ENCODE measurements at regions not wholly inside any gene's neighbourhood (a gene's known extent, or its start where the extent isn't known, plus 50 kb on each side); places are given as distances from the start of the nearest gene placed in this dataset.
"Not testable (repeated sequence)": the region's sequence is repeated elsewhere in the genome, so short reads cannot be mapped to it uniquely, and the experiment has no call there.

DNA sequence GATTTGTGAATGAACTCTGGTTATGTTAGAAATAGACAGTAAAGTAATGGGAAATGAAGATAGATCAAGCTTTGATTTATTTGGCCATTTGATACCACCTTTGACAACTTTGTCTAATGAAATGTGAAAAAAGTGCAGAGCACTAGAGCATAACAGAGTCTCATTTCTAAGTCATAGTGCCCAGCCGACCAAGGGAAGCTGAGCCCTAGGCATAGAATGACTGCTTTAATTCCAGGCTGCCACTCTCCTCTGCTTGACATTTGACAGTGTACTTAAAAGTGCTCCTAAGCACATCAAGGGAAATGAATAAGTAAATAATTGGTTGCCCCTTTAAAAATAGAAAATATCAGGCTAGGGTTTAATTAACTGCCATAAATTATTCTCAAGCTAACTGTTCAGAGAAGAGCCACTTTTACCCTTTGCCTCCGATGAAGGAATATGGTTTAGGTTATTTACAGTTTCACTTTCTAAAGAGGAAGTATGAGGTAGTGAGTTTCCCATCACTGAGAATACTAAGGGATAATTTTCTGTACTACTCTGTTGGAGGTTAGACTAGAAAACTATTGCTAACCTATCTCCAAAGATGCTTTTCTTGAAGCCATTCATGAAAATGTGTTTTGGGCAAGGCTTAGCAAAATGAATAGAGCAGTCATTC, 591.6 kb downstream of the REEP3 start:
- no peak for DNase-seq
- POLR2A ChIA-PET = no interaction called here
- peak overlapping the region; percentile 25 for H3K4me3 Mint-ChIP-seq
- no peaks in the 10 kb centered on the region for H3K9me3 Mint-ChIP-seq
- no peaks in the 10 kb centered on the region for H3K36me3 Mint-ChIP-seq (ENCODE audit: low read depth)
- no peaks in the 10 kb centered on the region for H3K4me1 Mint-ChIP-seq
- CTCF ChIA-PET = no interaction called here
- no peak overlapping the region for H3K27ac Mint-ChIP-seq
- H3K27me3 Mint-ChIP-seq = no peaks in the 10 kb centered on the region

DNA sequence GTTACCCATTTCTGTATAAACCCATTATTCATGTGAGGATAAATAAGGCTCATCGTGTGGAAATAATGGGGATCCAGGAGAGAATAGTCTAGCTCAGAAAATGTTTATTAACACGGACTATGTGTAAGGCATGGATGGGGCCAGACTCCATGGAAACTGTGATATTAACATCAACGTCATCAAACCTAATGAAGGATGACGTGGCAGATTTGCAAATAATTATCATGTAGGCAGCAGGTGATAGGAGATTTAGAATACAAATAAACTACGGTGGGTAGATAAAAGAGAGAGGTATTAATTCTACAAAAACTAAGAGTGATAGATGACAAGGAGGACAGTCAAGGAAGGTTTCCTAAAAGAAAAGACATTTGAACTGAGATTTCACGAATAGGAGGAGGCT, 592.2 kb downstream of the REEP3 start:
- no peak for DNase-seq
- Mint-ChIP-seq H3K27ac (no peak overlapping the region), H3K4me3 (no peak overlapping the region), H3K4me1 (no peaks in the 10 kb centered on the region), H3K36me3 (ENCODE audit: low read depth) (no peaks in the 10 kb centered on the region), H3K9me3 (no peaks in the 10 kb centered on the region), H3K27me3 (no peaks in the 10 kb centered on the region)
- CTCF ChIA-PET = no interaction called here
- POLR2A ChIA-PET = no interaction called here

DNA sequence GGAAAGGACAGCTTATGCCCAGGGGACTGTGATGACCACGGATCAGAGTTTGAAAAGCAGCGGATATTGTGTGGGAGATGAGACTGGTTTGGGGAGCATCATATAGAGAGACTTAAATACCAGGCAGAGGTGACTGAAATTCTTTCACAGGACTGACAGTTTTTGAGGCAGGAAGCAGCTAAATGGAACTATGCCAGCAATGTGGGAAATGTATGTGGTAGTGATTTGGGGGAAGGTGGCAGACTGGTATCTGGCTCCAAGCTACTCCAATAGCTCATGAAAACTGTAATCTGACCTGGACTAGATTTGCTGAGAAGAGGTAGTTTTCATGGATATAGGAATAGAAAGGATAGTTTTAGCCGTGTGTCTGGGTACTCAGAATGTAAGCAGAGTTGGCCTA, 592.6 kb downstream of the REEP3 start:
- no peak for DNase-seq
- POLR2A ChIA-PET = no interaction called here
- H3K27me3 Mint-ChIP-seq = no peaks in the 10 kb centered on the region
- no peaks in the 10 kb centered on the region for H3K9me3 Mint-ChIP-seq
- H3K36me3 Mint-ChIP-seq (ENCODE audit: low read depth) = no peaks in the 10 kb centered on the region
- CTCF ChIA-PET = no interaction called here
- no peaks in the 10 kb centered on the region for H3K4me1 Mint-ChIP-seq
- no peak overlapping the region for H3K4me3 Mint-ChIP-seq
- H3K27ac Mint-ChIP-seq = no peak overlapping the region

DNA sequence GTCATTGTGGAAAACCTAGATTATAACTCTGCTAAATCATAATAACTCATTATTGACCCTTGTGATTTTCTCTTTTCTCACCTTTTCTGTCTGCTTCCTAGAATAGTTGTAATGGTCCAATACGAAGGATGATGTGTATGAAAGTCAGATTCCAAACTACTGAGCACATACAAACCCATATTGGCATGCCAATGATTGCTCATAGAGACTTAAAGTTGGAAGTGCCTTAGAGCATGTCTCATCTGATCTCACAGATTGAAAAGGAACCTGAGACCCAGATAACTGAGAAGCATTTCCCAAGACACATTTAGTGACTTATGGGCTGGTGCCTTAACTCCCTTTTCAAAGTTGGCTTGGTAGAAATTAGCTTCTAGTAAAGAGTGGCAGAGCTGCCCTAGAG, 594.3 kb downstream of the REEP3 start:
- Mint-ChIP-seq H3K36me3 (ENCODE audit: low read depth) (no peaks in the 10 kb centered on the region), H3K9me3 (no peaks in the 10 kb centered on the region), H3K4me3 (no peak overlapping the region), H3K27me3 (no peaks in the 10 kb centered on the region), H3K27ac (no peak overlapping the region), H3K4me1 (no peaks in the 10 kb centered on the region)
- DNase-seq = no peak
- ChIA-PET POLR2A (no interaction called here), CTCF (interaction anchor here (1.5 kb wide), 1 partner anchor 12 kb away, joined by 5 read pairs; no protein-coding TSS in a partner anchor)

DNA sequence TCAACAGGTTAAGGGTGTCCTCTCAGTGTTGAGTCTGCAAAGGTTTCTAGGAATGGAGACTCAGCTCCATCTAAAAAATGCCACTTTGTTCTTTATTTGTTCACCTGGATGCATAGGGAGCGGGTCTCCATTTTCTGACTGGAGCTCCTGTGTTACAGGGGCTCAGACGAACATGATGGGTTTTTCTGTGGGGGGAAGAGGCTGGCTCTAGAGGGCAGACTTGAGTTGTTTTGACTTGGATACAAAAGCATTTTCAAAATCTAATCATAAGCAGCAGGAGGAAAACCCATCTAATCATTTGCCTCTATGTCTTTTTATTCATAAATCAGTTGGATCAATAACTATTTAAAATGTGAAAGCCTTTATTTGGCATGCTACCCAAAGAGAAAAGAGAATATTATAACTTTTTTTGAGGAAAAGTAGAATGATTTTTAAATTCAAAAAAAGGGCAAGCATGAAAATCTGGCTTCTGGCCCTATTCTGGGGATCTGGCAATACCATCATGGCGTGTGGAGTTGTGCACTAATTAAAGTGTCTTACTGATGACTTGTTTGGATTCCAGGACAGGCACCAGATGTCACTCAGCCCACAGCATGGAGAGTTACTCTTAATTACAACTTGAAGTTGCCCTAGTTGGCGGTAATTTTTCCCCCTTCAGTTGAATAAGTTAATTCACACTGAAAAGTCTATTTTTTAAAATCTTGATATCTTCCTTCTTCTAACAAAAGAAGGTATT, 594.9 kb downstream of the REEP3 start:
- Mint-ChIP-seq H3K27me3 (no peaks in the 10 kb centered on the region), H3K4me1 (no peaks in the 10 kb centered on the region), H3K27ac (no peak overlapping the region), H3K9me3 (no peaks in the 10 kb centered on the region), H3K4me3 (no peak overlapping the region), H3K36me3 (ENCODE audit: low read depth) (no peaks in the 10 kb centered on the region)
- POLR2A ChIA-PET = no interaction called here
- DNase-seq = no peak
- CTCF ChIA-PET = interaction anchor here (1.5 kb wide), 1 partner anchor 13 kb away, joined by 5 read pairs; no protein-coding TSS in a partner anchor

DNA sequence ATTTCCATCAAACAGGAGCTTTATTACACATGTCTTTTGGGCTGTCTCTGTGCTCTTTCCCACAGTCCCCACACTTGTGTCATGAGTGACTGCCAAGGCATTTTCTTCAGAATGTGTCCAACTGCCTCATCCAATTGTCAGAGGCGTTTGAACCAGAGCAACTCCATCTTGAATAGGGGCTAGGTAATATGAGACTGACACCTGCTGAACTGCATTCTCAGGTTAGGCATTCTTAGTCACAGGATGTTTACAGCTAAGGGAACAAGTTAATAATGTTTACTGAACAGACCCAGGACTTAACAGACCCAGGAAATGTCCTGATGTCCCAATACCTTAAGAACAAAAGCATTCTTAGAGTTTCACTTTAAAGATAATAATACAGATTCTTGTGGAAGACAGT, 595.5 kb downstream of the REEP3 start:
- ChIA-PET POLR2A (no interaction called here), CTCF (no interaction called here)
- no peaks in the 10 kb centered on the region for H3K9me3 Mint-ChIP-seq
- H3K27me3 Mint-ChIP-seq = no peaks in the 10 kb centered on the region
- H3K27ac Mint-ChIP-seq = no peak overlapping the region
- DNase-seq = no peak
- H3K36me3 Mint-ChIP-seq (ENCODE audit: low read depth) = no peaks in the 10 kb centered on the region
- no peak overlapping the region for H3K4me3 Mint-ChIP-seq
- H3K4me1 Mint-ChIP-seq = no peaks in the 10 kb centered on the region

DNA sequence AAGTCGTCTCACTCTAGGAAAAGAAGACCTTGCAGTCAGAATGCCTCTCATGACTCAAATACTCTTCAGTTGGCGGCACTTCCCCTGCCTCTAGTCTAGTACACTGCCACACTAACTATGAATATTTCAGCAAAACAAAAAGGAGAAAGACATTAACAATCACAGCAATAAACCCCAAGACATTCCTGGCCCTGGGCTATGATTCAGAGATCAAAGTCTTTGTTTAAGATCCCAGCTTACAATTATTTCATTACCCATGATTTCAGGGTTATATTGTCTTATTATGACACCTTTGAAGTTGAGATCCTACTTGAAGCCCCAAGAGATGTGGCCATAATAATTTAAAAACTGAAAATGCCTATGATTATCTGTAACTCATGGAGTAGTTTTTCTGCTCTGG, 597.5 kb downstream of the REEP3 start:
- H3K4me3 Mint-ChIP-seq = no peak overlapping the region
- DNase-seq = no peak
- ChIA-PET CTCF (no interaction called here), POLR2A (no interaction called here)
- H3K27ac Mint-ChIP-seq = no peak overlapping the region
- no peaks in the 10 kb centered on the region for H3K4me1 Mint-ChIP-seq
- no peaks in the 10 kb centered on the region for H3K27me3 Mint-ChIP-seq
- no peaks in the 10 kb centered on the region for H3K9me3 Mint-ChIP-seq
- H3K36me3 Mint-ChIP-seq (ENCODE audit: low read depth) = no peaks in the 10 kb centered on the region

DNA sequence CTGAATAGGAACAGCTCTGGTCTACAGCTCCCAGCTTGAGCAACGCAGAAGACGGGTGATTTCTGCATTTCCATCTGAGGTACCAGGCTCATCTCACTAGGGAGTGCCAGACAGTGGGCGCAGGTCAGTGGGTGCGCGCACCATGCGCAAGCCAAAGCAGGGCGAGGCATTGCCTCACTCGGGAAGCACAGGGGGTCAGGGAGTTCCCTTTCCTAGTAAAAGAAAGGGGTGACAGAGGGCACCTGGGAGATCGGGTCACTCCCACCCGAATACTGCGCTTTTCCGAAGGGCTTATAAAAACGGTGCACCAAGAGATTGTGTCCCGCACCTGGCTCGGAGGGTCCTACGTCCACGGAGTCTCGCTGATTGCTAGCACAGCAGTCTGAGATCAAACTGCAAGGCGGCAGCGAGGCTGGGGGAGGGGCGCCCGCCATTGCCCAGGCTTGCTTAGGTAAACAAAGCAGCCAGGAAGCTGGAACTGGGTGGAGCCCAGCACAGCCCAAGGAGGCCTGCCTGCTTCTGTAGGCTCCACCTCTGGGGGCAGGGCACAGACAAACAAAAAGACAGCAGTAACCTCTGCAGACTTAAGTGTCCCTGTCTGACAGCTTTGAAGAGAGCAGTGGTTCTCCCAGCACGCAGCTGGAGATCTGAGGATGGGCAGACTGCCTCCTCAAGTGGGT, 599.2 kb downstream of the REEP3 start:
- not testable (repeated sequence) for H3K36me3 Mint-ChIP-seq (ENCODE audit: low read depth); DNase-seq

DNA sequence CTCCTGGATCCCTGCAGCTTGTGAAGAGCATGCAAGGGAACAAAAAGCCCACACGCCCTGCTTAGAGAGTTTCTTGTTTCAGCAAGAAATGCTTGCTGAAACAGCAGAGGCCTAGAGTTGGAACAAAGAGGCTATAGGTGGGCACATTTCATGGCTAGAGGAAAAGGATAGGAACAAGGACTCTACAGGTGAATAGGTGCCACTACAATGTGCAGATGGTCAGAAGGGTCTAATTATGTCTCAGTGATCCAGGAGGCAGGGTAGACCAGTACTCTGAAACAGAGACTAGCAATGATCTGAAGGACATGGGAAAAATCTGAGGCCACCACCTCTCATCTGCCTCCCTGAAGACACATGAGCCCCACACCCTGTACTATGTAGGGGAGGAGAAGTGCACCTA, 609.0 kb downstream of the REEP3 start:
- Mint-ChIP-seq H3K27me3 (no peaks in the 10 kb centered on the region), H3K36me3 (ENCODE audit: low read depth) (no peaks in the 10 kb centered on the region), H3K9me3 (no peaks in the 10 kb centered on the region), H3K27ac (no peak overlapping the region), H3K4me1 (no peaks in the 10 kb centered on the region), H3K4me3 (no peak overlapping the region)
- DNase-seq = no peak
- POLR2A ChIA-PET = no interaction called here
- CTCF ChIA-PET = no interaction called here

More for the DNA sequence above, 599.2 kb downstream of the REEP3 start:
- H3K4me3 Mint-ChIP-seq, H3K27me3 Mint-ChIP-seq, H3K4me1 Mint-ChIP-seq, H3K9me3 Mint-ChIP-seq, CTCF ChIA-PET, H3K27ac Mint-ChIP-seq, POLR2A ChIA-PET: not testable (repeated sequence)

DNA sequence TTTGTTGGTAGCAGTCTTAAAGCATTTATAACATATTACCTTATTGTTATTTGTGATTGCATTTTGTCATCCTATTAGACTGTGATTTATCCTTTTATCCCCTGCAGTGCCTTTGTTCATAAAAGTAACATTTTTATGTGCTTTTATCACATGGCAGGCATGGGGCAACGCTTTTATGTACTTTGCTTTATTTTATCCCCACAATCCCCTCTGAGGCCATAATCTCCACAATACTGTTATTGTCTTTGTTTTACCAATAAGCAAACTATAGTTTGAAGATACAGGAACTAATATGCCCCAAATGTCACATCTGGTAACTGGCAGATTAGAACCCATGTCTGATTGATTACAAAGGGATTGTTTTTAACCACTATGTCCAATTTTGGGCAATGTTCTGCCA, 613.5 kb downstream of the REEP3 start:
- H3K4me1 Mint-ChIP-seq = no peaks in the 10 kb centered on the region
- no peaks in the 10 kb centered on the region for H3K9me3 Mint-ChIP-seq
- no peaks in the 10 kb centered on the region for H3K36me3 Mint-ChIP-seq (ENCODE audit: low read depth)
- H3K27me3 Mint-ChIP-seq = no peaks in the 10 kb centered on the region
- H3K4me3 Mint-ChIP-seq = no peak overlapping the region
- CTCF ChIA-PET = interaction anchor here (0.7 kb wide), 1 partner anchor 14 kb away, joined by 3 read pairs; no protein-coding TSS in a partner anchor
- no peak for DNase-seq
- no peak overlapping the region for H3K27ac Mint-ChIP-seq
- POLR2A ChIA-PET = no interaction called here

DNA sequence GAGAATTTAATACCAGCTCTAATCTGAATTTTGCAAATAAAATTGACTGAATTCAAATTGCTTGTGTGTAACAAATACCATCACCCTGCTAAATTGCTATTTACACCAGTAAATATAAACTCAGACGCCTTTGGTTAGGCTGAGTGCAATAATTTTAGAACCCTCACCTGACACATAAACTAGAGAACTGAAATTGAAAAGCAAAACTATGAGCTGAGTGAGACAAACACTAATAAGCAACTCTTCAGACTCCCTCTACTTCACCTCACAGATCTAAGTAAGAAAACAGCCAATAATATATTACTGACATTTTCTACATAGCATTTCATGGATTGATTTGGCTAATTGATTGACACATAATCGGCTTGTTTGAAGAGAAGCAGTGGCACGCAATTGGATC, 621.2 kb downstream of the REEP3 start:
- Mint-ChIP-seq H3K27ac (no peak overlapping the region), H3K36me3 (ENCODE audit: low read depth) (no peaks in the 10 kb centered on the region), H3K27me3 (no peaks in the 10 kb centered on the region), H3K4me3 (no peak overlapping the region), H3K4me1 (no peaks in the 10 kb centered on the region), H3K9me3 (no peaks in the 10 kb centered on the region)
- DNase-seq = no peak
- CTCF ChIA-PET = no interaction called here
- POLR2A ChIA-PET = no interaction called here

DNA sequence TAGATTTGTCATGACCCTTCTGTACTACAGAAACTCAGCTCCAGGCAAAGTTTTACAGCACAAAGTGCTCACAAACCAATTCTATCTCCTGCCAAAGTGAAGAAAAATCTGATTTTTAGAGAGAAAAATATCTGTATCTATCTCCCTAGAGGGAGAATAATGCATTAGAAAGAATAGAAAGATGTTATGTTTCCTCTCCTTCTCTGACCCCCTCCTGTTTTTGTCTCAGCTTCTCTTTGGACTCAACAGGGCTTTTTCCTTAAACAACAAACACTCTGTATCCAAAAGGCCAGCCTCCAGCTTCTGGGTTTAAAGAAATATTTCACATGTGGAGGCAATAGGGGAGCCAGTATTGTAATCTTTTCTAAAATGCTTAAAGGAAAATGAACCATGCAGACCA, 627.4 kb downstream of the REEP3 start:
- Mint-ChIP-seq H3K4me3 (no peak overlapping the region), H3K27ac (no peak overlapping the region), H3K27me3 (no peaks in the 10 kb centered on the region), H3K36me3 (ENCODE audit: low read depth) (no peaks in the 10 kb centered on the region), H3K9me3 (no peaks in the 10 kb centered on the region), H3K4me1 (no peaks in the 10 kb centered on the region)
- DNase-seq = no peak
- POLR2A ChIA-PET = no interaction called here
- CTCF ChIA-PET = interaction anchor here (0.6 kb wide), 2 partner anchors 14 to 1314 kb away, joined by 3 read pairs; no protein-coding TSS in a partner anchor

DNA sequence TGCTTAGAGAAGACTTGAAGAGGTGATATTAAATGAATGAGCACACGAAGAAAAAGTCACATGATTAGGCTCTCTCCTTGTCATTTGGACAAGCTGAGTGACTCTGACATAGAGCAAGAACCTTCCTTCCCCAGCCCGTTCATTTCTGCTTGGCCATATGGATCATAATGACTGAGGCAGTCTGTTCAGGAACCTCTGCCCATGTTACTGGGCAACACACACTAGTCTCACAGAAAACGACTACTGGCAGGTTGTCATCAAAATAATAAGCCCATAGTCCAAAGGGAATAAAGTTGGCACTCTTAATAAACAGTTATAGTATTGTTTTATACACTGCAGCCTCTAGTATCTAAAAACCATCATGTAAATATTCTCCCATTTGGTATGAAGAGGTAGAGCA, 635.0 kb downstream of the REEP3 start:
- no peak for DNase-seq
- H3K27ac Mint-ChIP-seq = no peak overlapping the region
- no peaks in the 10 kb centered on the region for H3K4me1 Mint-ChIP-seq
- ChIA-PET CTCF (no interaction called here), POLR2A (no interaction called here)
- no peak overlapping the region for H3K4me3 Mint-ChIP-seq
- H3K27me3 Mint-ChIP-seq = no peaks in the 10 kb centered on the region
- no peaks in the 10 kb centered on the region for H3K9me3 Mint-ChIP-seq
- no peaks in the 10 kb centered on the region for H3K36me3 Mint-ChIP-seq (ENCODE audit: low read depth)
